Prostate gland (tissue), 2 donors: ENCODE measurements at regions not wholly inside any gene's neighbourhood (a gene's known extent, or its start where the extent isn't known, plus 50 kb on each side); places are given as distances from the start of the nearest gene placed in this dataset.

ENCODE experiments used
- DNase-seq: peaks from one replicate; pipeline ENCODE4 v3.0.0-alpha.2; 2019; ENCODE audit warnings: low spot score
- H3K27ac ChIP-seq, 2 donors: fragments of 200-600 bp; sonication (generic); 2 replicates each; pipeline ENCODE4 v1.5.1; 2017 to 2019
- H3K27me3 ChIP-seq: fragments of 200-600 bp; sonication (generic); replicated peaks from 2 replicates; pipeline ENCODE4 v1.5.1; 2019; ENCODE audit not compliant: insufficient read depth
- H3K36me3 ChIP-seq, 2 donors: fragments of 200-600 bp; sonication (generic); 1 replicate in 1 of 2; 2 replicates in 1 of 2; pipeline versions ENCODE4 v1.5.1 to v1.8.1; 2017 to 2019
- H3K4me1 ChIP-seq: fragments of 200-600 bp; sonication (generic); replicated peaks from 2 replicates; pipeline ENCODE4 v1.5.1; 2019
- H3K4me3 ChIP-seq, 2 donors: fragments of 200-600 bp; sonication (generic); 2 replicates each; pipeline ENCODE4 v1.5.1; 2017 to 2019
- H3K9me3 ChIP-seq: fragments of 200-600 bp; sonication (generic); 2 replicates; pipeline ENCODE4 v1.5.1; 2017
- CTCF ChIP-seq, 4 experiments: fragments of 200-600 bp in 2 of 4; fragments of 450-650 bp in 2 of 4; sonication (generic) in 2 of 4; IDR thresholded peaks; 1 replicate in 3 of 4; 2 replicates in 1 of 4; pipeline ENCODE4 v1.5.1; 2016 to 2019; ENCODE audit warnings: antibody characterized with exemption in 4 of 4, mild to moderate bottlenecking in 2 of 4, moderate library complexity in 2 of 4
- POLR2A ChIP-seq: fragments of 450-650 bp; IDR thresholded peaks from one replicate; pipeline ENCODE4 v1.6.1; 2016; ENCODE audit warnings: antibody characterized with exemption, mild to moderate bottlenecking
- POLR2AphosphoS5 ChIP-seq: sonication (generic); formaldehyde crosslinking; IDR thresholded peaks from one replicate; pipeline ENCODE4 v1.6.1; 2017; ENCODE audit warnings: antibody characterized with exemption
- WGBS: methylation state at CpG from one replicate; pipeline ENCODE4 v1.1.5; 2018; 5-methylcytosine and 5-hydroxymethylcytosine counted together
- intact Hi-C: fragments of 100-400 bp; cut with DNase I; formaldehyde crosslinking; loops from one replicate; pipeline ENCODE4 v1.14.2; 2022

GRCh38 chr6:12418946-12419345 lies 128.8 kb downstream of the EDN1 start:
- 98% methylated on average over 2 of the region's 2 CpGs for WGBS
- Histone ChIP-seq H3K27ac (no peak overlapping the region), H3K4me3 (no peak overlapping the region), H3K4me1 (no peaks in the 10 kb centered on the region), H3K9me3 (no peaks in the 10 kb centered on the region), H3K27me3 (no peaks in the 10 kb centered on the region), H3K36me3 (no peaks in the 10 kb centered on the region)
- TF ChIP-seq POLR2AphosphoS5, result no peak
- no peak for TF ChIP-seq POLR2A
- TF ChIP-seq CTCF (IDR thresholded peaks at IDR 0.05), result no peak
- DNase-seq, result no peak
- intact Hi-C loops, result no loop called here

- Histone ChIP-seq H3K27ac (no peak overlapping the region), H3K27me3 (no peaks in the 10 kb centered on the region), H3K4me3 (no peak overlapping the region), H3K9me3 (no peaks in the 10 kb centered on the region), H3K36me3 (no peaks in the 10 kb centered on the region), H3K4me1 (no peaks in the 10 kb centered on the region)
- DNase-seq, result no peak
- 28% methylated on average over 3 of the region's 3 CpGs for WGBS
- TF ChIP-seq POLR2A, result no peak
- no peak for TF ChIP-seq CTCF (IDR thresholded peaks at IDR 0.05)
- TF ChIP-seq POLR2AphosphoS5, result no peak
- intact Hi-C loops, result no loop called here
These were observed 129.6 kb downstream of the EDN1 start for GRCh38 chr6:12419631-12420272.

- 62% methylated on average over 5 of the region's 5 CpGs for WGBS
- TF ChIP-seq POLR2AphosphoS5 (no peak), CTCF (IDR thresholded peaks at IDR 0.05) (no peak), POLR2A (no peak)
- Histone ChIP-seq H3K27ac (no peak overlapping the region), H3K27me3 (no peaks in the 10 kb centered on the region), H3K4me3 (no peak overlapping the region), H3K9me3 (no peaks in the 10 kb centered on the region), H3K4me1 (no peaks in the 10 kb centered on the region), H3K36me3 (no peaks in the 10 kb centered on the region)
- DNase-seq, result no peak
- intact Hi-C loops, result no loop called here
These were observed 130.5 kb downstream of the EDN1 start for GRCh38 chr6:12420626-12421025.

- no peaks in the 10 kb centered on the region for H3K4me1 ChIP-seq
- intact Hi-C loops, result no loop called here
- TF ChIP-seq CTCF (IDR thresholded peaks at IDR 0.05), result no peak
- H3K27ac ChIP-seq, result no peak overlapping the region
- no peaks in the 10 kb centered on the region for H3K27me3 ChIP-seq
- 85% methylated on average over 1 of the region's 1 CpG for WGBS
- H3K9me3 ChIP-seq, result no peaks in the 10 kb centered on the region
- H3K4me3 ChIP-seq, result no peak overlapping the region
- no peaks in the 10 kb centered on the region for H3K36me3 ChIP-seq
- DNase-seq, result no peak
These were observed 131.4 kb downstream of the EDN1 start for GRCh38 chr6:12421596-12421995.

- Histone ChIP-seq H3K36me3 (no peaks in the 10 kb centered on the region), H3K9me3 (no peaks in the 10 kb centered on the region), H3K27me3 (no peaks in the 10 kb centered on the region), H3K4me1 (no peaks in the 10 kb centered on the region), H3K4me3 (no peak overlapping the region), H3K27ac (no peak overlapping the region)
- TF ChIP-seq CTCF (IDR thresholded peaks at IDR 0.05) (no peak), POLR2A (no peak), POLR2AphosphoS5 (no peak)
- 86% methylated on average over 8 of the region's 8 CpGs for WGBS
- intact Hi-C loops, result no loop called here
- no peak for DNase-seq
These were observed 132.7 kb downstream of the EDN1 start for GRCh38 chr6:12422848-12423247.
